H1 (cell line): ENCODE measurements at regions not wholly inside any gene's neighbourhood (a gene's known extent, or its start where the extent isn't known, plus 50 kb on each side); places are given as distances from the start of the nearest gene placed in this dataset.

ENCODE experiments used
- CTCF ChIA-PET: fragments of 300-600 bp; sonication (Branson Sonifier 250); formaldehyde crosslinking; loops from one replicate; lab custom pipeline; 2021; ENCODE audit not compliant: partially characterized antibody; lab: Charles Lee
- POLR2A ChIA-PET: fragments of 300-600 bp; sonication (Branson Sonifier 250); formaldehyde crosslinking; loops from one replicate; lab custom pipeline; 2021; ENCODE audit warnings: inconsistent platforms; ENCODE audit not compliant: partially characterized antibody; lab: Charles Lee
- DNase-seq, 2 experiments: peaks; one replicate each; pipeline versions ENCODE4 v3.0.0 to v3.0.0-alpha.2; 2010 to 2022; ENCODE audit warnings: low spot score in 2 of 2, low read depth in 1 of 2, mixed read lengths in 1 of 2
- FAIRE-seq: peaks from 2 replicates; lab custom pipeline; 2011; peaks lifted over from hg19 to GRCh38; lab: Jason Lieb, UNC
- H2AFZ ChIP-seq: 2 replicates; pipeline ENCODE4 v1.8.1; 2012; ENCODE audit warnings: low read length, inconsistent platforms
- H2AK5ac ChIP-seq: 2 replicates; pipeline ENCODE4 v1.6.1; 2013; ENCODE audit warnings: low read depth, low read length
- H2BK120ac ChIP-seq: replicated peaks from 2 replicates; pipeline ENCODE3; 2013; ENCODE audit warnings: low read depth, low read length, inconsistent platforms
- H2BK12ac ChIP-seq: 2 replicates; pipeline ENCODE4 v1.6.1; 2013; ENCODE audit warnings: low read depth, low read length
- H2BK15ac ChIP-seq: 2 replicates; pipeline ENCODE4 v1.6.1; 2013; ENCODE audit warnings: low read length
- H2BK20ac ChIP-seq: 2 replicates; pipeline ENCODE4 v1.6.1; 2013; ENCODE audit warnings: low read length
- H2BK5ac ChIP-seq: 2 replicates; pipeline ENCODE4 v1.6.1; 2013; ENCODE audit warnings: low read depth, low read length
- H3K14ac ChIP-seq: 2 replicates; pipeline ENCODE4 v1.6.1; 2013; ENCODE audit warnings: inconsistent platforms; ENCODE audit not compliant: insufficient read length
- H3K18ac ChIP-seq: 2 replicates; pipeline ENCODE4 v1.6.1; 2013; ENCODE audit warnings: low read length; ENCODE audit errors: extremely low read depth
- H3K23ac ChIP-seq: 2 replicates; pipeline ENCODE4 v1.6.1; 2013; ENCODE audit warnings: inconsistent platforms; ENCODE audit not compliant: insufficient read length
- H3K23me2 ChIP-seq: 2 replicates; pipeline ENCODE4 v1.6.1; 2013; ENCODE audit warnings: low read depth, low read length
- H3K27ac ChIP-seq: 2 replicates; pipeline ENCODE4 v1.6.1; 2011; ENCODE audit warnings: low read depth, low read length, inconsistent platforms
- H3K27me3 ChIP-seq, 4 experiments: replicated peaks in 1 of 4; 1 replicate in 1 of 4; 2 replicates in 3 of 4; pipeline versions ENCODE4 v1.6.1 to v1.8.1; 2011 to 2013; ENCODE audit warnings: low read length in 3 of 4, mild to moderate bottlenecking in 3 of 4, inconsistent platforms in 2 of 4, mixed read lengths in 2 of 4, moderate library complexity in 1 of 4; ENCODE audit not compliant: control insufficient read depth in 3 of 4, insufficient read depth in 3 of 4; ENCODE audit errors: extremely low read depth in 1 of 4
- H3K36me3 ChIP-seq, 4 experiments: 2 replicates each; pipeline versions ENCODE4 v1.6.1 to v1.8.1; 2011 to 2013; ENCODE audit warnings: mild to moderate bottlenecking in 4 of 4, low read length in 3 of 4, moderate library complexity in 2 of 4, control low read depth in 1 of 4, inconsistent platforms in 1 of 4; ENCODE audit not compliant: insufficient read depth in 4 of 4, control insufficient read depth in 2 of 4
- H3K4ac ChIP-seq: replicated peaks from 2 replicates; pipeline ENCODE3; 2013; ENCODE audit warnings: low read length, low read depth, mixed read lengths, inconsistent platforms; ENCODE audit not compliant: insufficient read length
- H3K4me1 ChIP-seq, 4 experiments: replicated peaks in 1 of 4; 1 replicate in 1 of 4; 2 replicates in 3 of 4; pipeline versions ENCODE4 v1.6.1 to v1.8.1; 2011 to 2013; ENCODE audit warnings: low read length in 3 of 4, inconsistent platforms in 2 of 4, mixed read lengths in 1 of 4; ENCODE audit not compliant: insufficient read depth in 4 of 4, control insufficient read depth in 3 of 4
- H3K4me2 ChIP-seq, 2 experiments: 2 replicates each; pipeline versions ENCODE4 v1.6.1 to v1.8.1; 2011 to 2013; ENCODE audit warnings: low read depth in 2 of 2, low read length in 2 of 2, control low read depth in 1 of 2, inconsistent platforms in 1 of 2, mild to moderate bottlenecking in 1 of 2; ENCODE audit not compliant: insufficient read depth in 1 of 2
- H3K4me3 ChIP-seq, 4 experiments: fragments of 200-600, 300-600 bp in 1 of 4; sonication (generic), shearing (Covaris generic), sonication (Bioruptor Twin) in 1 of 4; 2 replicates each; pipeline versions ENCODE4 v1.5.1 to v1.8.1; 2011 to 2016; ENCODE audit warnings: low read length in 4 of 4, low read depth in 3 of 4, control low read depth in 2 of 4, inconsistent platforms in 2 of 4, mild to moderate bottlenecking in 2 of 4, mixed read lengths in 1 of 4, moderate library complexity in 1 of 4; ENCODE audit not compliant: insufficient read depth in 2 of 4; ENCODE audit errors: extremely low read depth in 1 of 4
- H3K56ac ChIP-seq: replicated peaks from 2 replicates; pipeline ENCODE3; 2013; ENCODE audit warnings: low read depth, mild to moderate bottlenecking, mixed read lengths, low read length, inconsistent platforms; ENCODE audit not compliant: insufficient read length
- H3K79me1 ChIP-seq: 2 replicates; pipeline ENCODE4 v1.6.1; 2013; ENCODE audit warnings: low read depth, low read length, control low read depth
- H3K79me2 ChIP-seq, 2 experiments: 2 replicates each; pipeline versions ENCODE4 v1.6.1 to v1.8.1; 2012 to 2013; ENCODE audit warnings: low read length in 2 of 2, mild to moderate bottlenecking in 2 of 2, inconsistent platforms in 1 of 2; ENCODE audit not compliant: insufficient read depth in 2 of 2, control insufficient read depth in 1 of 2
- H3K9ac ChIP-seq, 4 experiments: replicated peaks in 1 of 4; 1 replicate in 1 of 4; 2 replicates in 3 of 4; pipeline versions ENCODE4 v1.6.1 to v1.8.1; 2011 to 2013; ENCODE audit warnings: low read depth in 3 of 4, low read length in 3 of 4, control low read depth in 2 of 4, mild to moderate bottlenecking in 2 of 4, moderate library complexity in 2 of 4, inconsistent platforms in 1 of 4; ENCODE audit errors: extremely low read depth in 1 of 4
- H3K9me3 ChIP-seq, 2 experiments: 2 replicates each; pipeline versions ENCODE4 v1.6.1 to v1.8.1; 2012 to 2013; ENCODE audit warnings: mild to moderate bottlenecking in 2 of 2, moderate library complexity in 2 of 2, control low read depth in 1 of 2, inconsistent platforms in 1 of 2, low read depth in 1 of 2, low read length in 1 of 2, mixed read lengths in 1 of 2; ENCODE audit not compliant: insufficient read depth in 2 of 2
- H4K20me1 ChIP-seq, 2 experiments: replicated peaks in 1 of 2; 2 replicates each; pipeline versions ENCODE3 to v1.8.1; 2011 to 2013; ENCODE audit warnings: inconsistent platforms in 2 of 2, low read length in 2 of 2, mild to moderate bottlenecking in 1 of 2; ENCODE audit not compliant: insufficient read depth in 2 of 2, control insufficient read depth in 1 of 2
- H4K5ac ChIP-seq: 2 replicates; pipeline ENCODE4 v1.6.1; 2013; ENCODE audit warnings: low read length, low read depth, mixed read lengths, inconsistent platforms; ENCODE audit not compliant: insufficient read length
- H4K8ac ChIP-seq: 2 replicates; pipeline ENCODE4 v1.8.0; 2013; ENCODE audit warnings: mild to moderate bottlenecking, moderate library complexity, low read length, inconsistent platforms; ENCODE audit not compliant: insufficient read depth; ENCODE audit errors: extremely low read depth
- H4K91ac ChIP-seq: replicated peaks from 2 replicates; pipeline ENCODE3; 2013; ENCODE audit warnings: low read length, mixed read lengths, inconsistent platforms; ENCODE audit not compliant: insufficient read length
- PHF8 ChIP-seq: fragments of 200-600 bp; sonication (generic); conservative IDR thresholded peaks from 2 replicates; pipeline ENCODE4 v1.7.1; 2012; ENCODE audit warnings: low read depth, mild to moderate bottlenecking, inconsistent platforms, low read length, moderate library complexity
- SIX5 ChIP-seq: IDR thresholded peaks from 2 replicates; pipeline ENCODE4 v1.6.1; 2011; ENCODE audit warnings: mild to moderate bottlenecking, low read depth, low read length
- SP1 ChIP-seq: IDR thresholded peaks from 2 replicates; pipeline ENCODE4 v1.6.1; 2011; ENCODE audit warnings: low read depth, low read length
- TCF12 ChIP-seq: IDR thresholded peaks from 2 replicates; pipeline ENCODE4 v1.6.1; 2011; ENCODE audit warnings: low read depth, mild to moderate bottlenecking, low read length
- WGBS, 2 experiments: shearing (Covaris generic) in 1 of 2; methylation state at CpG; one replicate each; pipeline versions ENCODE4 v1.1.6 to v1.1.7; 2013 to 2015; ENCODE audit warnings: low lambda C conversion rate in 2 of 2, mixed read lengths in 2 of 2, inconsistent platforms in 1 of 2, low coverage in 1 of 2, missing lambda C conversion rate in 1 of 2; ENCODE audit not compliant: insufficient replicate concordance in 2 of 2, insufficient coverage in 1 of 2, insufficient read length in 1 of 2; ENCODE audit errors: extremely low coverage in 1 of 2, missing lambda C conversion rate in 1 of 2; 5-methylcytosine and 5-hydroxymethylcytosine counted together

- Histone ChIP-seq H3K9ac (no peak overlapping the region), H3K4me3 (0 out of 8 replicates have a peak overlapping the region, but pooled peaks of 1 of the 4 experiments have one; percentile 3)
- no peak for TF ChIP-seq SP1
- no peak for TF ChIP-seq TCF12
- no peak for TF ChIP-seq PHF8
- TF ChIP-seq SIX5, result no peak
These were observed 75.1 kb upstream of the PTPRZ1 start for GRCh38 chr7:121797657-121798452.

More at GRCh38 chr7:121797657-121798452, 75.1 kb upstream of the PTPRZ1 start:
- DNase-seq (no peak), FAIRE-seq (no peak)
- H3K27me3 ChIP-seq, result no peaks in the 10 kb centered on the region
- no peaks in the 10 kb centered on the region for H3K23me2 ChIP-seq
- peak overlapping the region; percentile 43; the same call in 1 of the 2 replicates for H3K27ac ChIP-seq
- ChIA-PET CTCF (interaction anchor here (1.1 to 1.5 kb wide), 2 partner anchors 10 to 17 kb away, joined by 5 read pairs; no protein-coding TSS in a partner anchor), POLR2A (interaction anchor here (1.0 kb wide), 1 partner anchor 60 kb away, joined by 3 read pairs; no protein-coding TSS in a partner anchor)
- no peak overlapping the region for H2BK12ac ChIP-seq
- no peaks in the 10 kb centered on the region for H3K9me3 ChIP-seq
- peak overlapping the region; percentile 78 for H4K5ac ChIP-seq
- no peaks in the 10 kb centered on the region for H4K20me1 ChIP-seq
- no peak overlapping the region for H2BK20ac ChIP-seq
- no peak overlapping the region for H4K8ac ChIP-seq
- no peak overlapping the region for H3K56ac ChIP-seq
- H3K36me3 ChIP-seq, result no peaks in the 10 kb centered on the region
- H2AFZ ChIP-seq, result no peak overlapping the region
- H3K79me1 ChIP-seq, result no peaks in the 10 kb centered on the region
- peak overlapping the region; percentile 52 for H3K18ac ChIP-seq
- no peak overlapping the region for H2BK15ac ChIP-seq
- 67% methylated on average over 6 of the region's 6 CpGs; no CpG with 5 or more reads in 1 of the 2 experiments for WGBS, 2 experiments
- H3K4me2 ChIP-seq, result peak overlapping the region; percentile 24 to 38; a peak in 1 of 4 replicates
- H4K91ac ChIP-seq, result no peak overlapping the region
- H3K23ac ChIP-seq, result no peak overlapping the region
- H3K4ac ChIP-seq, result no peak overlapping the region
- H2BK120ac ChIP-seq, result no peak overlapping the region
- H3K14ac ChIP-seq, result no peak overlapping the region
- peak overlapping the region; percentile 77; the same call in 1 of the 2 replicates for H2BK5ac ChIP-seq
- no peaks in the 10 kb centered on the region for H3K79me2 ChIP-seq
- H3K4me1 ChIP-seq, result peaks cover 0 to 23% (median 13%) of the 10 kb centered on the region in 4 experiments; a peak in 5 of 7 replicates
- no peak overlapping the region for H2AK5ac ChIP-seq
